ENCODE measurements at regions not wholly inside any gene's neighbourhood (a gene's known extent, or its start where the extent isn't known, plus 50 kb on each side); places are given as distances from the start of the nearest gene placed in this dataset.

DNA sequence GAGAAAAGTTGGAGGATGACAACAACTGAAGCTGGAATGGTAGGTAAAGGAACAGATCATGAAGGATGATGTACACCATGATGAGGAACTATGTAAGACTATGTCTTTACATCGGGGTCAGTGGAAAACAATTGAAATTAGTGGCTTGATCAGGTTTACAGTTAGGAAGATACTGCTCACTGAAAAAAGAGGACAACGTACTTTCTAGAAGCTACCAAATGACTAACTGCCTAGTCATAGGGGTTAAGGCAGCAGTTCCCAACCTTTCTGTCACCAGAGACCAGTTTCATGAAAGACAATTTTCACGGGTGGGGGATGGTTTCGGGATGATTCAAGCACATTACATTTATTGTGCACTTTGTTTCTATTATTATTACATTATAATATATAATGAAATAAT, 91.6 kb upstream of the ANKRD1 start:
- TF ChIP-seq, protein P1, sequence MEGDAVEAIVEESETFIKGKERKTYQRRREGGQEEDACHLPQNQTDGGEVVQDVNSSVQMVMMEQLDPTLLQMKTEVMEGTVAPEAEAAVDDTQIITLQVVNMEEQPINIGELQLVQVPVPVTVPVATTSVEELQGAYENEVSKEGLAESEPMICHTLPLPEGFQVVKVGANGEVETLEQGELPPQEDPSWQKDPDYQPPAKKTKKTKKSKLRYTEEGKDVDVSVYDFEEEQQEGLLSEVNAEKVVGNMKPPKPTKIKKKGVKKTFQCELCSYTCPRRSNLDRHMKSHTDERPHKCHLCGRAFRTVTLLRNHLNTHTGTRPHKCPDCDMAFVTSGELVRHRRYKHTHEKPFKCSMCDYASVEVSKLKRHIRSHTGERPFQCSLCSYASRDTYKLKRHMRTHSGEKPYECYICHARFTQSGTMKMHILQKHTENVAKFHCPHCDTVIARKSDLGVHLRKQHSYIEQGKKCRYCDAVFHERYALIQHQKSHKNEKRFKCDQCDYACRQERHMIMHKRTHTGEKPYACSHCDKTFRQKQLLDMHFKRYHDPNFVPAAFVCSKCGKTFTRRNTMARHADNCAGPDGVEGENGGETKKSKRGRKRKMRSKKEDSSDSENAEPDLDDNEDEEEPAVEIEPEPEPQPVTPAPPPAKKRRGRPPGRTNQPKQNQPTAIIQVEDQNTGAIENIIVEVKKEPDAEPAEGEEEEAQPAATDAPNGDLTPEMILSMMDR (IDR thresholded peaks at IDR 0.05) = no peak
- TF ChIP-seq POLR2AphosphoS5 (IDR thresholded peaks at IDR 0.05; ENCODE audit: low read depth, low read length) (no peak), REST (IDR thresholded peaks at IDR 0.05; ENCODE audit: insufficient read depth in 1 of 2, low read depth in 2 of 2, low read length in 1 of 2) (no peak), TCF7L2 (IDR thresholded peaks at IDR 0.05; ENCODE audit: low read depth, low read length) (no peak)
